A549 (cell line): ENCODE measurements at regions not wholly inside any gene's neighbourhood (a gene's known extent, or its start where the extent isn't known, plus 50 kb on each side); places are given as distances from the start of the nearest gene placed in this dataset.

Experiments
- ATAC-seq, 2 experiments: fragments of 200-7000 bp in 1 of 2; fragments of >200 bp in 1 of 2; cut with Nextera tagmentation in 1 of 2; cut with Tn5 transposase in 1 of 2; 3 replicates each; pipeline versions ENCODE4 v1.8.0 to v1.9.1; 2018 to 2020; ENCODE audit warnings: mild to moderate bottlenecking in 1 of 2, moderate library complexity in 1 of 2
- CTCF ChIA-PET: fragments of 300-600 bp; sonication (Branson Sonifier 250); formaldehyde crosslinking; extraction: SDS; loops from one replicate; lab custom pipeline; 2021; ENCODE audit warnings: antibody characterized with exemption, inconsistent platforms; lab: Yijun Ruan, JAX
- POLR2A ChIA-PET: fragments of 350-600 bp; formaldehyde crosslinking; extraction: SDS; loops from one replicate; lab custom pipeline; 2021; ENCODE audit warnings: antibody characterized with exemption, inconsistent platforms; lab: Yijun Ruan, JAX
- DNase-seq, 2 experiments: peaks; one replicate each; pipeline versions ENCODE4 v3.0.0 to v3.0.0-alpha.2; 2011 to 2016; ENCODE audit warnings: low read depth in 1 of 2, low spot score in 1 of 2
- FAIRE-seq: peaks from 2 replicates; lab custom pipeline; 2011; peaks lifted over from hg19 to GRCh38; lab: Jason Lieb, UNC
- H3K27ac ChIP-seq, 2 experiments: fragments of >200 bp; sonication (Bioruptor Twin); formaldehyde crosslinking; 3 replicates each; pipeline ENCODE4 v1.5.1; 2016 to 2017
- H3K4me1 ChIP-seq: fragments of >200 bp; sonication (Bioruptor Twin); formaldehyde crosslinking; 3 replicates; pipeline ENCODE4 v1.6.1; 2016
- H3K4me2 ChIP-seq: fragments of >200 bp; sonication (Bioruptor Twin); formaldehyde crosslinking; 3 replicates; pipeline ENCODE4 v1.6.1; 2016
- H3K4me3 ChIP-seq: fragments of >200 bp; sonication (Bioruptor Twin); formaldehyde crosslinking; 3 replicates; pipeline ENCODE4 v1.5.1; 2016
- H3K9me3 ChIP-seq: fragments of >200 bp; sonication (Bioruptor Twin); formaldehyde crosslinking; 3 replicates; pipeline ENCODE4 v1.6.1; 2016
- BHLHE40 ChIP-seq: IDR thresholded peaks from 2 replicates; pipeline ENCODE4 v1.6.1; 2012; ENCODE audit warnings: low read depth, low read length, inconsistent platforms
- CBX8 ChIP-seq: fragments of 200-600 bp; sonication (generic); IDR thresholded peaks from 2 replicates; pipeline ENCODE4 v1.6.1; 2016
- CHD2 ChIP-seq: fragments of 150-350 bp; IDR thresholded peaks from 2 replicates; pipeline ENCODE4 v1.6.1; 2014; ENCODE audit warnings: low read length; ENCODE audit not compliant: partially characterized antibody
- E2F6 ChIP-seq: IDR thresholded peaks from 2 replicates; pipeline ENCODE4 v1.6.1; 2012; ENCODE audit warnings: low read depth, borderline replicate concordance
- ELK1 ChIP-seq: fragments of 150-350 bp; IDR thresholded peaks from 2 replicates; pipeline ENCODE4 v1.6.1; 2014; ENCODE audit warnings: low read depth, mild to moderate bottlenecking, low read length
- ESRRA ChIP-seq: fragments of 150-350 bp; IDR thresholded peaks from 2 replicates; pipeline ENCODE4 v1.6.1; 2014; ENCODE audit warnings: mild to moderate bottlenecking, low read length, borderline replicate concordance
- HEYL ChIP-seq: fragments of 250-450 bp; sonication (Bioruptor Pico); IDR thresholded peaks from 2 replicates; pipeline ENCODE4 v1.8.0; 2021; ENCODE audit warnings: mild to moderate bottlenecking, moderate library complexity
- HOXA7 ChIP-seq: fragments of 250-450 bp; sonication (Bioruptor Pico); IDR thresholded peaks from 2 replicates; pipeline ENCODE4 v1.5.0; 2020; ENCODE audit warnings: mild to moderate bottlenecking, moderate library complexity
- HOXB13 ChIP-seq: fragments of 250-450 bp; sonication (Bioruptor Pico); IDR thresholded peaks from 2 replicates; pipeline ENCODE4 v1.5.0; 2020; ENCODE audit warnings: low read depth, mild to moderate bottlenecking, moderate library complexity
- HOXB5 ChIP-seq: fragments of 250-450 bp; sonication (Bioruptor Pico); IDR thresholded peaks from 2 replicates; pipeline ENCODE4 v1.5.0; 2020; ENCODE audit warnings: mild to moderate bottlenecking, moderate library complexity
- JUNB ChIP-seq: fragments of >200 bp; sonication (Bioruptor Twin); formaldehyde crosslinking; IDR thresholded peaks from 2 replicates; pipeline ENCODE4 v1.6.1; 2016
- KDM1A ChIP-seq: fragments of 200-600 bp; sonication (generic); IDR thresholded peaks from 2 replicates; pipeline ENCODE4 v1.6.1; 2016; ENCODE audit warnings: low read depth, mild to moderate bottlenecking
- MAX ChIP-seq: IDR thresholded peaks from 2 replicates; pipeline ENCODE4 v1.6.1; 2012
- NFE2L2 ChIP-seq: fragments of 150-350 bp; conservative IDR thresholded peaks from 2 replicates; pipeline ENCODE4 v1.6.1; 2014; ENCODE audit warnings: low read length
- PHF8 ChIP-seq: fragments of 200-600 bp; sonication (generic); IDR thresholded peaks from 2 replicates; pipeline ENCODE4 v1.6.1; 2016; ENCODE audit warnings: low read depth, mild to moderate bottlenecking, antibody characterized with exemption, moderate library complexity, borderline replicate concordance
- POLR2AphosphoS2 ChIP-seq: conservative IDR thresholded peaks from 2 replicates; pipeline ENCODE4 v1.6.1; 2012; ENCODE audit warnings: low read length, improper control_type of control experiment, inconsistent platforms
- RCOR1 ChIP-seq: fragments of 150-350 bp; IDR thresholded peaks from 2 replicates; pipeline ENCODE4 v1.6.1; 2014; ENCODE audit warnings: antibody characterized with exemption, low read length, low read depth
- RFX5 ChIP-seq: fragments of 450-650 bp; IDR thresholded peaks from 2 replicates; pipeline ENCODE4 v1.7.1; 2014; ENCODE audit warnings: antibody characterized with exemption, mild to moderate bottlenecking, moderate library complexity
- SREBF2 ChIP-seq: fragments of 450-650 bp; IDR thresholded peaks from 2 replicates; pipeline ENCODE4 v1.6.1; 2014; ENCODE audit warnings: mild to moderate bottlenecking, moderate library complexity
- TP53 ChIP-seq: fragments of 250-450 bp; sonication (Bioruptor Pico); IDR thresholded peaks from 2 replicates; pipeline ENCODE4 v1.5.0; 2021; ENCODE audit warnings: mild to moderate bottlenecking, moderate library complexity
- USF2 ChIP-seq: fragments of 450-650 bp; IDR thresholded peaks from 2 replicates; pipeline ENCODE4 v1.6.1; 2014; ENCODE audit warnings: antibody characterized with exemption
- ZSCAN20 ChIP-seq: fragments of 250-450 bp; sonication (Bioruptor Pico); IDR thresholded peaks from 2 replicates; pipeline ENCODE4 v1.8.0; 2022; ENCODE audit warnings: mild to moderate bottlenecking, moderate library complexity
- WGBS: methylation state at CpG from one replicate; pipeline ENCODE4 v1.1.6; 2017; ENCODE audit errors: missing lambda C conversion rate; 5-methylcytosine and 5-hydroxymethylcytosine counted together
- TF ChIP-seq, protein P1 (sequence below): fragments of >200 bp; sonication (Bioruptor Twin); formaldehyde crosslinking; IDR thresholded peaks from 3 replicates; pipeline ENCODE4 v1.5.1; 2016
- TF ChIP-seq, protein P2 (sequence below): fragments of 200-600 bp; sonication (generic); IDR thresholded peaks from 2 replicates; pipeline ENCODE4 v1.6.1; 2016; ENCODE audit warnings: antibody characterized with exemption, mild to moderate bottlenecking, moderate library complexity

- H3K9me3 ChIP-seq = no peaks in the 10 kb centered on the region
- TF ChIP-seq NFE2L2 (no peak), HOXA7 (CRISPR knock-in tag) (no peak), CHD2 (no peak), ELK1 (no peak), ESRRA (no peak), SREBF2 (no peak), MAX (no peak), PHF8 (no peak), E2F6 (no peak), POLR2AphosphoS2 (no peak), JUNB (no peak), KDM1A (no peak), HOXB13 (CRISPR knock-in tag) (no peak)
- TF ChIP-seq, protein P1, sequence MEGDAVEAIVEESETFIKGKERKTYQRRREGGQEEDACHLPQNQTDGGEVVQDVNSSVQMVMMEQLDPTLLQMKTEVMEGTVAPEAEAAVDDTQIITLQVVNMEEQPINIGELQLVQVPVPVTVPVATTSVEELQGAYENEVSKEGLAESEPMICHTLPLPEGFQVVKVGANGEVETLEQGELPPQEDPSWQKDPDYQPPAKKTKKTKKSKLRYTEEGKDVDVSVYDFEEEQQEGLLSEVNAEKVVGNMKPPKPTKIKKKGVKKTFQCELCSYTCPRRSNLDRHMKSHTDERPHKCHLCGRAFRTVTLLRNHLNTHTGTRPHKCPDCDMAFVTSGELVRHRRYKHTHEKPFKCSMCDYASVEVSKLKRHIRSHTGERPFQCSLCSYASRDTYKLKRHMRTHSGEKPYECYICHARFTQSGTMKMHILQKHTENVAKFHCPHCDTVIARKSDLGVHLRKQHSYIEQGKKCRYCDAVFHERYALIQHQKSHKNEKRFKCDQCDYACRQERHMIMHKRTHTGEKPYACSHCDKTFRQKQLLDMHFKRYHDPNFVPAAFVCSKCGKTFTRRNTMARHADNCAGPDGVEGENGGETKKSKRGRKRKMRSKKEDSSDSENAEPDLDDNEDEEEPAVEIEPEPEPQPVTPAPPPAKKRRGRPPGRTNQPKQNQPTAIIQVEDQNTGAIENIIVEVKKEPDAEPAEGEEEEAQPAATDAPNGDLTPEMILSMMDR = no peak
- TF ChIP-seq, all 56 proteins: peak for 0
- ChIA-PET CTCF (no interaction called here), POLR2A (no interaction called here)
- DNase-seq (no peak), FAIRE-seq (no peak), ATAC-seq (no peak)
- no peaks in the 10 kb centered on the region for H3K4me1 ChIP-seq
- H3K4me2 ChIP-seq = no peak overlapping the region
- H3K27ac ChIP-seq = no peak overlapping the region
- H3K4me3 ChIP-seq = no peak overlapping the region
- WGBS = 0% methylated on average over 1 of the region's 1 CpG
Observed at GRCh38 chr5:115016646-115017045, 153.1 kb downstream of the TRIM36 start.

GRCh38 chr5:114999176-114999575 lies 170.5 kb downstream of the TRIM36 start:
- WGBS = 33% methylated on average over 5 of the region's 11 CpGs
- H3K9me3 ChIP-seq = no peaks in the 10 kb centered on the region
- TF ChIP-seq ZSCAN20 (CRISPR knock-in tag) (no peak), TP53 (CRISPR knock-in tag) (no peak), HEYL (no peak), BHLHE40 (no peak), USF2 (no peak), CBX8 (no peak), HOXA7 (CRISPR knock-in tag) (no peak), RFX5 (no peak), CHD2 (no peak), RCOR1 (no peak), HOXB5 (no peak)
- TF ChIP-seq, protein P2, sequence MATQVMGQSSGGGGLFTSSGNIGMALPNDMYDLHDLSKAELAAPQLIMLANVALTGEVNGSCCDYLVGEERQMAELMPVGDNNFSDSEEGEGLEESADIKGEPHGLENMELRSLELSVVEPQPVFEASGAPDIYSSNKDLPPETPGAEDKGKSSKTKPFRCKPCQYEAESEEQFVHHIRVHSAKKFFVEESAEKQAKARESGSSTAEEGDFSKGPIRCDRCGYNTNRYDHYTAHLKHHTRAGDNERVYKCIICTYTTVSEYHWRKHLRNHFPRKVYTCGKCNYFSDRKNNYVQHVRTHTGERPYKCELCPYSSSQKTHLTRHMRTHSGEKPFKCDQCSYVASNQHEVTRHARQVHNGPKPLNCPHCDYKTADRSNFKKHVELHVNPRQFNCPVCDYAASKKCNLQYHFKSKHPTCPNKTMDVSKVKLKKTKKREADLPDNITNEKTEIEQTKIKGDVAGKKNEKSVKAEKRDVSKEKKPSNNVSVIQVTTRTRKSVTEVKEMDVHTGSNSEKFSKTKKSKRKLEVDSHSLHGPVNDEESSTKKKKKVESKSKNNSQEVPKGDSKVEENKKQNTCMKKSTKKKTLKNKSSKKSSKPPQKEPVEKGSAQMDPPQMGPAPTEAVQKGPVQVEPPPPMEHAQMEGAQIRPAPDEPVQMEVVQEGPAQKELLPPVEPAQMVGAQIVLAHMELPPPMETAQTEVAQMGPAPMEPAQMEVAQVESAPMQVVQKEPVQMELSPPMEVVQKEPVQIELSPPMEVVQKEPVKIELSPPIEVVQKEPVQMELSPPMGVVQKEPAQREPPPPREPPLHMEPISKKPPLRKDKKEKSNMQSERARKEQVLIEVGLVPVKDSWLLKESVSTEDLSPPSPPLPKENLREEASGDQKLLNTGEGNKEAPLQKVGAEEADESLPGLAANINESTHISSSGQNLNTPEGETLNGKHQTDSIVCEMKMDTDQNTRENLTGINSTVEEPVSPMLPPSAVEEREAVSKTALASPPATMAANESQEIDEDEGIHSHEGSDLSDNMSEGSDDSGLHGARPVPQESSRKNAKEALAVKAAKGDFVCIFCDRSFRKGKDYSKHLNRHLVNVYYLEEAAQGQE = no peak
- TF ChIP-seq, protein P1 = no peak
- H3K4me2 ChIP-seq = no peak overlapping the region
- ChIA-PET POLR2A (no interaction called here), CTCF (no interaction called here)
- no peaks in the 10 kb centered on the region for H3K4me1 ChIP-seq
- no peak overlapping the region for H3K27ac ChIP-seq
- H3K4me3 ChIP-seq = no peak overlapping the region
- no peak for FAIRE-seq
- no peak for ATAC-seq
- DNase-seq = no peak
